ENCODE measurements at regions not wholly inside any gene's neighbourhood (a gene's known extent, or its start where the extent isn't known, plus 50 kb on each side); places are given as distances from the start of the nearest gene placed in this dataset.

- DNase-seq, result no peak
- intact Hi-C loops (cut with micrococcal nuclease) (no loop called here), in situ Hi-C loops (cut with MboI; ENCODE audit: low sequenced_read_pairs) (no loop called here), dilution Hi-C loops (cut with HindIII; ENCODE audit: low sequenced_read_pairs, unreplicated experiment) (no loop called here)
- Histone ChIP-seq H3K36me3 (ENCODE audit: control insufficient read depth, insufficient read depth, low read length) (no peaks in the 10 kb centered on the region), H3K79me1 (ENCODE audit: low read depth in 1 of 2, low read length in 2 of 2) (no peaks in the 10 kb centered on the region), H3K4me1 (ENCODE audit: control insufficient read depth, insufficient read depth, low read length) (no peaks in the 10 kb centered on the region), H2AFZ (replicated peaks; ENCODE audit: low read length, poor library complexity) (no peak overlapping the region), H3K9me1 (ENCODE audit: insufficient read depth, low read length) (no peaks in the 10 kb centered on the region), H2BK5ac (ENCODE audit: low read depth, low read length, poor library complexity, severe bottlenecking) (no peak overlapping the region), H3K23ac (ENCODE audit: low read depth, low read length) (no peak overlapping the region), H4K91ac (ENCODE audit: insufficient read depth, low read depth, low read length) (no peak overlapping the region), H4K8ac (ENCODE audit: low read depth in 2 of 2, low read length in 2 of 2) (no peak overlapping the region), H3K27me3 (ENCODE audit: control insufficient read depth, insufficient read depth, low read length) (no peaks in the 10 kb centered on the region), H2BK20ac (ENCODE audit: low read depth, low read length) (no peak overlapping the region), H3K18ac (ENCODE audit: low read depth, low read length) (no peak overlapping the region), H3K4ac (ENCODE audit: low read depth, low read length) (no peak overlapping the region), H3K9ac (ENCODE audit: low read depth, low read length) (no peak overlapping the region), H2AK5ac (ENCODE audit: low read depth, low read length) (no peak overlapping the region), H2AK9ac (replicated peaks; ENCODE audit: low read depth, low read length, poor library complexity) (no peak overlapping the region), H3K9me3 (ENCODE audit: control insufficient read depth, insufficient read depth, low read length) (no peaks in the 10 kb centered on the region), H3K4me2 (ENCODE audit: low read depth, low read length) (no peak overlapping the region), H4K5ac (ENCODE audit: low read depth, low read length) (no peak overlapping the region), H2BK120ac (ENCODE audit: low read depth, low read length) (no peak overlapping the region), H3K4me3 (ENCODE audit: insufficient read depth, low read depth, low read length) (no peak overlapping the region), H3K56ac (ENCODE audit: extremely low read depth, insufficient read depth, low read length) (no peak overlapping the region), H3K14ac (replicated peaks; ENCODE audit: low read depth, low read length) (no peak overlapping the region), H3K27ac (ENCODE audit: insufficient read depth, low read length) (no peak overlapping the region), H4K20me1 (ENCODE audit: insufficient read depth, low read length) (no peaks in the 10 kb centered on the region), H2BK15ac (ENCODE audit: low read depth, low read length) (no peak overlapping the region)
- no CpG with 5 or more reads among the region's 4 CpGs for whole genome bisulfite sequencing, 2 experiments (ENCODE audit: extremely low coverage in 2 of 2, insufficient read length in 1 of 2)
- no TSS peak for BruUV-seq (replicated peaks)
- CTCF ChIA-PET, result no interaction called here
- no peak for TF ChIP-seq CTCF (conservative IDR thresholded peaks at IDR 0.05; ENCODE audit: low read depth, low read length)
- no peak for TF ChIP-seq RCOR1 (IDR thresholded peaks at IDR 0.05; ENCODE audit: insufficient replicate concordance, low read length)
- no peak for TF ChIP-seq MAZ (IDR thresholded peaks at IDR 0.05; ENCODE audit: borderline replicate concordance, low read depth, low read length)
- TF ChIP-seq FOS (IDR thresholded peaks at IDR 0.05; ENCODE audit: low read depth, low read length), result no peak
- no peak for TF ChIP-seq POLR2A (IDR thresholded peaks at IDR 0.05; ENCODE audit: low read depth, low read length)
- TF ChIP-seq CEBPB (IDR thresholded peaks at IDR 0.05; ENCODE audit: low read depth, low read length), result no peak
- TF ChIP-seq NFE2L2 (IDR thresholded peaks at IDR 0.05; ENCODE audit: low read depth, low read length), result no peak
- TF ChIP-seq ELK1 (IDR thresholded peaks at IDR 0.05; ENCODE audit: borderline replicate concordance, low read depth, low read length), result no peak
- no peak for TF ChIP-seq USF2 (IDR thresholded peaks at IDR 0.05; ENCODE audit: low read depth, low read length)
- TF ChIP-seq RFX5 (IDR thresholded peaks at IDR 0.05; ENCODE audit: low read depth, low read length), result no peak
- TF ChIP-seq BHLHE40 (IDR thresholded peaks at IDR 0.05; ENCODE audit: low read depth, low read length), result no peak
- POLR2A ChIA-PET (ENCODE audit: unreplicated experiment), result no interaction called here
- no peak for ATAC-seq (ENCODE audit: low read depth)
These were observed 384.1 kb upstream of the STEAP1 start for GRCh38 chr7:89770161-89770560.

All from IMR-90 (cell line).